Prostate gland (tissue), 2 donors: ENCODE measurements at regions not wholly inside any gene's neighbourhood (a gene's known extent, or its start where the extent isn't known, plus 50 kb on each side); places are given as distances from the start of the nearest gene placed in this dataset.

Experiments used
- POLR2A ChIP-seq: fragments of 450-650 bp; IDR thresholded peaks from one replicate; pipeline ENCODE4 v1.6.1; 2016; ENCODE audit warnings: antibody characterized with exemption, mild to moderate bottlenecking
- POLR2AphosphoS5 ChIP-seq: sonication (generic); formaldehyde crosslinking; IDR thresholded peaks from one replicate; pipeline ENCODE4 v1.6.1; 2017; ENCODE audit warnings: antibody characterized with exemption
- TF ChIP-seq, protein P1 (sequence below), 4 experiments: fragments of 200-600 bp in 2 of 4; fragments of 450-650 bp in 2 of 4; sonication (generic) in 2 of 4; IDR thresholded peaks; 1 replicate in 3 of 4; 2 replicates in 1 of 4; pipeline ENCODE4 v1.5.1; 2016 to 2019; ENCODE audit warnings: antibody characterized with exemption in 4 of 4, mild to moderate bottlenecking in 2 of 4, moderate library complexity in 2 of 4

DNA sequence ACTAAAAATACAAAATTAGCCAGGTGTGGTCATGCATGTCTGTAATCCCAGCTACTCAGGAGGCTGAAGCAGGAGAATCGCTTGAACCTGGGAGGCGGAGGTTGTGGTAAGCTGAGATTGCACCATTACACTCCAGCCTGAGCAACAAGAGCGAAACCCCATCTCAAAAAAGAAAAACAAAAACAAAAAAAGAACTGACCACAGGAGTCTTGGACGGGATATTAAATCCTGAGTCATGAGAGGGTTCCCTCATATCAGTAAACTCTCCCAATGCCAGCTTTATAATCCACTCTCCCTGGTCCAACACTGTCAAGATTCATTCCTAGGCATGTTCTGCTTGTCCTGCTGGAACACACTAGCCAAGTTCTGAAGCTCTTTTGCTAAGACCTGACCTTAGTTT, 61.5 kb upstream of the EP300 start:
- TF ChIP-seq, protein P1, sequence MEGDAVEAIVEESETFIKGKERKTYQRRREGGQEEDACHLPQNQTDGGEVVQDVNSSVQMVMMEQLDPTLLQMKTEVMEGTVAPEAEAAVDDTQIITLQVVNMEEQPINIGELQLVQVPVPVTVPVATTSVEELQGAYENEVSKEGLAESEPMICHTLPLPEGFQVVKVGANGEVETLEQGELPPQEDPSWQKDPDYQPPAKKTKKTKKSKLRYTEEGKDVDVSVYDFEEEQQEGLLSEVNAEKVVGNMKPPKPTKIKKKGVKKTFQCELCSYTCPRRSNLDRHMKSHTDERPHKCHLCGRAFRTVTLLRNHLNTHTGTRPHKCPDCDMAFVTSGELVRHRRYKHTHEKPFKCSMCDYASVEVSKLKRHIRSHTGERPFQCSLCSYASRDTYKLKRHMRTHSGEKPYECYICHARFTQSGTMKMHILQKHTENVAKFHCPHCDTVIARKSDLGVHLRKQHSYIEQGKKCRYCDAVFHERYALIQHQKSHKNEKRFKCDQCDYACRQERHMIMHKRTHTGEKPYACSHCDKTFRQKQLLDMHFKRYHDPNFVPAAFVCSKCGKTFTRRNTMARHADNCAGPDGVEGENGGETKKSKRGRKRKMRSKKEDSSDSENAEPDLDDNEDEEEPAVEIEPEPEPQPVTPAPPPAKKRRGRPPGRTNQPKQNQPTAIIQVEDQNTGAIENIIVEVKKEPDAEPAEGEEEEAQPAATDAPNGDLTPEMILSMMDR (IDR thresholded peaks at IDR 0.05): no peak
- TF ChIP-seq POLR2A (no peak), POLR2AphosphoS5 (no peak)
